GM10266 (cell line): ENCODE measurements at regions not wholly inside any gene's neighbourhood (a gene's known extent, or its start where the extent isn't known, plus 50 kb on each side); places are given as distances from the start of the nearest gene placed in this dataset.
"Not testable (repeated sequence)": the region's sequence is repeated elsewhere in the genome, so short reads cannot be mapped to it uniquely, and the experiment has no call there.

Experiments used
- DNase-seq: peaks from one replicate; pipeline ENCODE4 v3.0.0; 2012; ENCODE audit errors: extremely low spot score
- TF ChIP-seq, protein P1 (sequence below): IDR thresholded peaks from 2 replicates; pipeline ENCODE4 v1.5.1; 2012; ENCODE audit warnings: mild to moderate bottlenecking, low read depth; ENCODE audit not compliant: control insufficient read depth, insufficient read depth; ENCODE audit errors: missing control alignments

GRCh38 chr10:53162856-53163255 lies 390.3 kb upstream of the MBL2 start:
- TF ChIP-seq, protein P1, sequence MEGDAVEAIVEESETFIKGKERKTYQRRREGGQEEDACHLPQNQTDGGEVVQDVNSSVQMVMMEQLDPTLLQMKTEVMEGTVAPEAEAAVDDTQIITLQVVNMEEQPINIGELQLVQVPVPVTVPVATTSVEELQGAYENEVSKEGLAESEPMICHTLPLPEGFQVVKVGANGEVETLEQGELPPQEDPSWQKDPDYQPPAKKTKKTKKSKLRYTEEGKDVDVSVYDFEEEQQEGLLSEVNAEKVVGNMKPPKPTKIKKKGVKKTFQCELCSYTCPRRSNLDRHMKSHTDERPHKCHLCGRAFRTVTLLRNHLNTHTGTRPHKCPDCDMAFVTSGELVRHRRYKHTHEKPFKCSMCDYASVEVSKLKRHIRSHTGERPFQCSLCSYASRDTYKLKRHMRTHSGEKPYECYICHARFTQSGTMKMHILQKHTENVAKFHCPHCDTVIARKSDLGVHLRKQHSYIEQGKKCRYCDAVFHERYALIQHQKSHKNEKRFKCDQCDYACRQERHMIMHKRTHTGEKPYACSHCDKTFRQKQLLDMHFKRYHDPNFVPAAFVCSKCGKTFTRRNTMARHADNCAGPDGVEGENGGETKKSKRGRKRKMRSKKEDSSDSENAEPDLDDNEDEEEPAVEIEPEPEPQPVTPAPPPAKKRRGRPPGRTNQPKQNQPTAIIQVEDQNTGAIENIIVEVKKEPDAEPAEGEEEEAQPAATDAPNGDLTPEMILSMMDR = no peak
- no peak for DNase-seq

DNA sequence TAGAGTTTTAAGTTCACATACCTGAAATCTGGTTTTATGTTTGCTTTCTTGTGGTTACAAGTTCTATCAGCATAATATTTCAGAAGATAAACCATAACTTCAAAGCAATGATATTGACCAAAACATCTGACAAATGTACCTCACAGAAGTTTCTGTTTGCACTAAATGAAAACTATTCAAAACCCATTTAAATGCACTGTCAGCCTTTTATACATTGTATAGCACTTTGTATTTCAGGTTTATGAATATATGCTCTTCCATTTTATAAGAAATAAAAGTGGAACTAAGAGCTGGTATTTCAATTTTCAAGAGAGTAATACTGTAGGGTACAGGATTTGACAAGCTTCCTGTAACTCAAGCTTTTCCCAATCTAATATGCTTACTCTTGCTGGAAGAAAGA lies 388.6 kb upstream of the MBL2 start:
- DNase-seq = no peak
- TF ChIP-seq, protein P1 = no peak

DNA sequence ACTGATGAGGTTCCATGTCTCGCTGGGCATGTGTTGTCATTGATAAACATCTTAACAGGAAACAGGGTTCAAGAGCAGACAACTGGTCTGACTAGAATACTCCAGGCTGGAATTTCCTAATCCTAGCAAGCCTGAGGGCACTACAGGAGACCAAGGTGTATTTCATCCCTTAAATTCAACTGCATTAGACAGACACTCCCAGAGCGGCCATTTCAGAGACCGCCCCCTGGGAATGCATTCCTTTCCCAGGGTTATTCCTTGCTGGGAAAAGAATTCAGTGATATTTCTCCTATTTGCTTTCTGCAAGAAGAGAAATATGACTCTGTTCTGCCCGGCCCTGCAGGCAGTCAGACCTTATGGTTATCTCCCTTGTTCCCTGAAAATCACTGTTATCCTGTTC lies 383.1 kb upstream of the MBL2 start:
- DNase-seq = not testable (repeated sequence)

DNA sequence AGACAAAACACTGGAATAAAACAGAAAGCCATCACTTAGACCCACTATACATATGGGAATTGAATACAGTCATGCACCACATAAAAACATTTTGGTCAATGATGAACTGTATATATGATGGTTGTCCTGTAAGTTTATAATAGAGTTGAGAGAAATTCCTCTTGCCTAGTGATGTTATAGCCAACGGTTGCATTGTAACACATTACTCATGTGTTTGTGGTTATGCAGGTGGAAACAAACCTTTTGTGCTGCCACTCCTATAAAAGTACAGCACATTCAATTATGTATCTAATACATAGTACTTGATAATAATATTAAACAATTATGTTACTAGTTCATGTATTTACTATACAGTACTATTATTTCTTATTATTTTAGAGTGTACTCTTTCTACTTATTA lies 381.2 kb upstream of the MBL2 start:
- no peak for DNase-seq
- TF ChIP-seq, protein P1 = no peak

DNA sequence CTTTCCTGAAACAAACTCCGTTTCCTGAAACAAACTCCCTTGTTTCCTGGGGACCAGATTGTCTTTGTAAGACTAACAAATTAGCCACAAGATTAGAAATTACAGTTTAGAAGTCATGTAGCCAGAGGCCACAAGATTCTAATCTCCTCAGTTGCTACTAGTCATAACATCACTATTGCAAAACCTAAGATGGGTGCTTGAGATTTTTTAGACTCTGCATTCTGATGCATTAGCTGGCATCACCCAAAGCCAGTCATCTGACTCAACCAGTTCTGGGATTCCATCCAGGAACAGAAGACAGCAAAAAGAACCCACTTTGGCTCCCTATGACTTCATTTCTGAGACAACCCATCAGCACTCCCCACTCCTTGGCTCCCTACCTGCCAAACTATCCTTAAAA lies 367.9 kb upstream of the MBL2 start:
- TF ChIP-seq, protein P1 = no peak
- no peak for DNase-seq

GRCh38 chr10:53135897-53136253 lies 363.3 kb upstream of the MBL2 start:
- TF ChIP-seq, protein P1 = no peak
- no peak for DNase-seq

- TF ChIP-seq, protein P1 = no peak
- no peak for DNase-seq
These were observed 362.8 kb upstream of the MBL2 start for GRCh38 chr10:53135213-53135896.

GRCh38 chr10:53134050-53134449 lies 361.5 kb upstream of the MBL2 start:
- DNase-seq = no peak
- TF ChIP-seq, protein P1 = no peak
